ENCODE measurements at regions not wholly inside any gene's neighbourhood (a gene's known extent, or its start where the extent isn't known, plus 50 kb on each side); places are given as distances from the start of the nearest gene placed in this dataset.

- TF ChIP-seq Cebpa-rat (IDR thresholded peaks at IDR 0.05) = no peak
- no peak overlapping the region for H3K4me2 ChIP-seq
- H3K9me3 ChIP-seq = no peaks in the 10 kb centered on the region
Observed at GRCh38 chrX:137646472-137646871, 80.5 kb downstream of the ZIC3 start.

GRCh38 chrX:137651647-137652046 is 85.7 kb downstream of the ZIC3 start:
- H3K27me3 ChIP-seq = peaks cover 92% of the 10 kb centered on the region
- TF ChIP-seq Cebpa-rat (IDR thresholded peaks at IDR 0.05) = no peak
- H3K27ac ChIP-seq = no peak overlapping the region
- H3K36me3 ChIP-seq = no peaks in the 10 kb centered on the region
- no peak overlapping the region for H3K4me3 ChIP-seq
- no peaks in the 10 kb centered on the region for H3K4me1 ChIP-seq
- no peak overlapping the region for H3K9ac ChIP-seq
- no peak overlapping the region for H3K4me2 ChIP-seq
- H4K20me1 ChIP-seq = no peaks in the 10 kb centered on the region
- H3K9me3 ChIP-seq = no peaks in the 10 kb centered on the region

More at GRCh38 chrX:137646472-137646871, 80.5 kb downstream of the ZIC3 start:
- Histone ChIP-seq H4K20me1 (no peaks in the 10 kb centered on the region), H3K27ac (no peak overlapping the region), H3K4me3 (no peak overlapping the region), H3K27me3 (peaks cover 93% of the 10 kb centered on the region), H3K4me1 (no peaks in the 10 kb centered on the region), H3K36me3 (no peaks in the 10 kb centered on the region), H3K9ac (no peak overlapping the region)

DNA sequence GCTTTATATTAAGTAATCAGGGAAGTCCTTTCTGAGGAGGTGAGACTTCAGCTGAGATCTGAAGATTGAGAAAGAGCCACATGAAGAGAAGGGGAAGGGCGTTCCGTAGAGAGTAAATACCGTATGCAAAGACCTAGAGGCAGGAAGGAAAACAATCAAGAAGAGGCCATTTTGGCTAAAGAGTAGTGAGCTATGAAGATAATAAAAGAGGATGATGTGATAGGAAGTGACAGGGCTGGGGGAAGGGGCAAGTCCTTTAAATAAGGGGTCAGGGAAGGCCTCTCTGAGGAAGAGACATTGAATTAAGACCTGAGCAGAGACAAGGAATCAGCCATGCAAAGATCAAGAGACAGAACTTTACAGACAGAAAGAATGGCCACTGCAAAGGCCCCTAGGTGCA is 86.2 kb downstream of the ZIC3 start:
- peaks cover 92% of the 10 kb centered on the region for H3K27me3 ChIP-seq
- TF ChIP-seq Cebpa-rat (IDR thresholded peaks at IDR 0.05) = no peak
- no peak overlapping the region for H3K9ac ChIP-seq
- H3K4me3 ChIP-seq = no peak overlapping the region
- no peaks in the 10 kb centered on the region for H3K36me3 ChIP-seq
- H4K20me1 ChIP-seq = no peaks in the 10 kb centered on the region
- no peak overlapping the region for H3K4me2 ChIP-seq
- no peaks in the 10 kb centered on the region for H3K9me3 ChIP-seq
- H3K4me1 ChIP-seq = no peaks in the 10 kb centered on the region
- no peak overlapping the region for H3K27ac ChIP-seq

DNA sequence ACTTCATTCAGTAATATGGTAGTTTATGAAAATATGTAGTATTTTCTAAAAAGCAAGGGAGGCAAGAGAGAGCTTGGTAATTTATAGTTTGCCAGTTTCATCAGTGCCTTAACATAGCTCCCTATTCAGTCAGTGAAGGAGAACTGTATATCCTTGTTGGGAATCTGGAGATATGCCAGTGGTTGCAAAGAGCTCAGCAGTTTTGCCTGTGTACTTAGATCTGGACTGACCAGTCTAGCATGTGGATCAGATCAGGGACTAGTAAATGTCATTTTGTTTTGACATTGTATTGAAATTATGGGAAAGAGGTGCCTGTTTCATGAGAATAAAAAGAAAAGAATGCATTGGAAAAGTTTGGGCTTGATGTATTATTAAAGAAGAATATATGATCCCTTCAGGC is 88.6 kb downstream of the ZIC3 start:
- Histone ChIP-seq H4K20me1 (no peaks in the 10 kb centered on the region), H3K9ac (no peak overlapping the region), H3K4me2 (no peak overlapping the region), H3K9me3 (peaks cover 11% of the 10 kb centered on the region), H3K4me1 (no peaks in the 10 kb centered on the region), H3K27me3 (peaks cover 84% of the 10 kb centered on the region), H3K4me3 (no peak overlapping the region), H3K27ac (no peak overlapping the region), H3K36me3 (no peaks in the 10 kb centered on the region)
- no peak for TF ChIP-seq Cebpa-rat (IDR thresholded peaks at IDR 0.05)

DNA sequence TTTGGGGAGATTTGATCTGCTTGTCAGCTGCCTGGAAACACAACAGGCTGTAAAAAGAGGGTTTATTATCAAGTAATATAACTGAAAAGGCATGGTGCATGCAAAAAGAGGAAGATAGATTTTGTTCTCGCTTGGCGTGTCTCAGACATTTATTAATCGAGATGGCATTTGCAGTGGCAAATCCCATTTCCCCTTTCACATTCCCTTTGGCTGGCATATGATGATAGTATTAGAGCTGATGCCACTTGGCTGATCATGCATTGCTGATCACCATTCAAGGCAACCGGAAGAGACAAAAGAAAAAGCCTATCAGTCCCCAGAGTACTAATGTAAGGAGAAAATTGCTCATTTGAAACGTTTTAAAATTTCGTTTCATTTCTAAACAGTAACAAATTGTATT is 101.8 kb downstream of the ZIC3 start:
- Histone ChIP-seq H3K27me3 (peaks cover 20% of the 10 kb centered on the region), H3K27ac (no peak overlapping the region), H3K4me2 (peak overlapping the region; percentile 8), H3K36me3 (no peaks in the 10 kb centered on the region), H3K9ac (no peak overlapping the region), H3K9me3 (peaks cover 21% of the 10 kb centered on the region), H3K4me3 (no peak overlapping the region), H4K20me1 (no peaks in the 10 kb centered on the region), H3K4me1 (peaks cover 10% of the 10 kb centered on the region)
- no peak for TF ChIP-seq Cebpa-rat (IDR thresholded peaks at IDR 0.05)

GRCh38 chrX:137684591-137684990 is 118.7 kb downstream of the ZIC3 start:
- Histone ChIP-seq H3K9me3 (no peaks in the 10 kb centered on the region), H3K27ac (no peak overlapping the region), H3K4me2 (no peak overlapping the region), H3K4me1 (no peaks in the 10 kb centered on the region), H3K27me3 (peaks cover 62% of the 10 kb centered on the region), H3K4me3 (no peak overlapping the region), H3K36me3 (no peaks in the 10 kb centered on the region), H4K20me1 (no peaks in the 10 kb centered on the region; the same call in 1 of the 2 replicates), H3K9ac (no peak overlapping the region)
- no peak for TF ChIP-seq Cebpa-rat (IDR thresholded peaks at IDR 0.05)

- Histone ChIP-seq H3K4me2 (no peak overlapping the region), H3K9ac (no peak overlapping the region), H3K27ac (no peak overlapping the region), H3K36me3 (no peaks in the 10 kb centered on the region), H3K9me3 (no peaks in the 10 kb centered on the region), H3K27me3 (peaks cover 76% of the 10 kb centered on the region), H3K4me1 (no peaks in the 10 kb centered on the region), H3K4me3 (no peak overlapping the region), H4K20me1 (no peaks in the 10 kb centered on the region)
- TF ChIP-seq Cebpa-rat (IDR thresholded peaks at IDR 0.05) = no peak
Observed at GRCh38 chrX:137695417-137695816, 129.5 kb downstream of the ZIC3 start.

- Histone ChIP-seq H3K4me1 (no peaks in the 10 kb centered on the region), H3K27me3 (peaks cover 46% of the 10 kb centered on the region), H3K9me3 (no peaks in the 10 kb centered on the region), H3K27ac (no peak overlapping the region), H4K20me1 (no peaks in the 10 kb centered on the region; the same call in 1 of the 2 replicates), H3K4me3 (no peak overlapping the region), H3K36me3 (no peaks in the 10 kb centered on the region), H3K4me2 (no peak overlapping the region), H3K9ac (no peak overlapping the region)
- TF ChIP-seq Cebpa-rat (IDR thresholded peaks at IDR 0.05) = no peak
Observed at GRCh38 chrX:137707348-137707747, 141.4 kb downstream of the ZIC3 start.

- H3K4me3 ChIP-seq = no peak overlapping the region
- H3K4me1 ChIP-seq = no peaks in the 10 kb centered on the region
- no peaks in the 10 kb centered on the region for H3K9me3 ChIP-seq
- TF ChIP-seq Cebpa-rat (IDR thresholded peaks at IDR 0.05) = no peak
- peaks cover 70% of the 10 kb centered on the region for H3K27me3 ChIP-seq
- H3K36me3 ChIP-seq = no peaks in the 10 kb centered on the region
- no peak overlapping the region for H3K27ac ChIP-seq
- H3K4me2 ChIP-seq = no peak overlapping the region
- no peak overlapping the region for H3K9ac ChIP-seq
- H4K20me1 ChIP-seq = no peaks in the 10 kb centered on the region; the same call in 1 of the 2 replicates
Observed at GRCh38 chrX:137742846-137743245, 176.9 kb downstream of the ZIC3 start.

DNA sequence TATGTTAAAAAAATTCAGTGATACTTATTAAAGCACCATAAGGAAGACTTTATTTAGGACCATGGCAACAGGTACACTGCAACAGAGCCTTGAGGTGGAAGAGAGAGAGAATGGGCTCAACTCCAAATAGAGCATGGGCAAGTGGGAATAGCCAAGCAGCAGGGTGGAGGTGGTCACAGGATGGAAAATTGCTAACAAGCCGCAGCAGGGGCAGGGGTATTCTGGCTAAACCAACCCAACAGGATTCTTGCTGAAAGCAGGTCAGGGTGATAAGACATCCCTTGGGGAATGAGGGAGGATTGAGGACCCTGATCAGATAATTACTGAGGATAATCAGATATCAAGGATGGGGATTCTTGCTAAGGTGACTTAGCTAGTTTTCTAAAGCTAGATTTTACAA is 177.5 kb downstream of the ZIC3 start:
- TF ChIP-seq Cebpa-rat (IDR thresholded peaks at IDR 0.05) = no peak
- H3K9me3 ChIP-seq = no peaks in the 10 kb centered on the region
- peaks cover 72% of the 10 kb centered on the region for H3K27me3 ChIP-seq
- no peaks in the 10 kb centered on the region; the same call in 1 of the 2 replicates for H4K20me1 ChIP-seq
- no peak overlapping the region for H3K4me3 ChIP-seq
- no peak overlapping the region for H3K27ac ChIP-seq
- H3K9ac ChIP-seq = no peak overlapping the region
- H3K4me2 ChIP-seq = no peak overlapping the region
- no peaks in the 10 kb centered on the region for H3K4me1 ChIP-seq
- H3K36me3 ChIP-seq = no peaks in the 10 kb centered on the region

DNA sequence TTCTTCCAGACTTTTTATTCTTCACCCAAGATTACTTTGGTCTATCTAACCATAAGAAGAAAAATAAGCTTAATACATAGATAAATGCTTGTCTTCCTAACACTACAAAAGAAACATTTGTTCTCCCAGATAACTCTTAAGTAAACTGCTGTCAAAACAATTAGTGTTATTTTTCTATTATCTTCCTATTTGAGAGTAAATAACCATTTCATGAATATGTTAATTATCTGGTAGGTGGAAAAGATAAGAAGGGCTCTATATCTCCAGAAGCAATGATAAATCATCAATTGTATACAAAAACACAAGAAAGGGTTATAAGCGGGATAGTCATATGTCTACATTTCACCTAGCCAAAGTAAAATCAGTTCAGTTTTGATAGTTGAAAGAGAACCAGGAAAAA is 180.4 kb downstream of the ZIC3 start:
- peaks cover 92% of the 10 kb centered on the region for H3K27me3 ChIP-seq
- no peak overlapping the region for H3K4me3 ChIP-seq
- no peaks in the 10 kb centered on the region for H3K36me3 ChIP-seq
- H3K9ac ChIP-seq = no peak overlapping the region
- no peak overlapping the region for H3K4me2 ChIP-seq
- peaks cover 1% of the 10 kb centered on the region; the same call in 1 of the 2 replicates for H4K20me1 ChIP-seq
- TF ChIP-seq Cebpa-rat (IDR thresholded peaks at IDR 0.05) = no peak
- H3K9me3 ChIP-seq = no peaks in the 10 kb centered on the region
- H3K27ac ChIP-seq = no peak overlapping the region
- no peaks in the 10 kb centered on the region for H3K4me1 ChIP-seq

Data from BLaER1 (cell line).